ENCODE measurements at regions not wholly inside any gene's neighbourhood (a gene's known extent, or its start where the extent isn't known, plus 50 kb on each side); places are given as distances from the start of the nearest gene placed in this dataset.

DNA sequence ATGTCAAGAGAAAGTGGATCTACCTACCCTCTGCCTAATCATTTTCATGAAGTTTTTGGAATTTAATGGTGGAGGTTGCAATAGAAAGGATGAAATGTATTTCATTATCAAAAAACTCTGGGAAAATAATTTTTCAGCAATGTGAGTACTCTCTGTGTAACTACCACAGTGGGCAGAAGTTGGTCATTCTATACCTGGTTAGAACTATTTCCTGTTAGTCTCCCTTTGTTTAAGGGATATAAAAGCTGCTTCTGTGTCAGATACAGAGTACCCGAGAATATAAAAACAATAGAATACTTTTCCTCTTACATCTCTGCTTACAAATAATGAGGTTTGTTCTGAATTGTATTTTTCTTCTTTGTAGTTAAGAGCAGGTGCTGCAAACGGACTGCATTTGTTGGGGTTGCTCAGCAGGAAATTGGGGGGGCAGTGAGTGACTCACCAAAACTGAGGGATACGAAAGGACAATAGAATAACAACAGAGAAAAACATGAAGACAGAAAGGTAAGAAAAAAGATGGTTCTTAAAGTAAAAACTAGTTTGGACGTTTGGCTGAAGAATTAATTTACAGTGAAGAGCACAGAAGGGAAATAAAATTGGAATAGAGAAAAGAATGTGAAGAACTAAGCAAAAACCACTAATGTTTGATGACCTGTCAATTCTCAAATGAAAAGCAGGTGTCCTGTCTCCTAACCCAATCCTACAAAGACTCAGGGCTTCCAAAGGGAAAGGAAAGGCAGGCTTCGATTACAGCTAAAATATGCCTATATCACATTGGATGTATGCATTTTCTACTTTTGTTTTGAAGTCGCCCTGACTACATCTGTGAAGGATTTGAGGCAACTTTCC, 703.1 kb downstream of the RFPL4B start (continued):
- TF ChIP-seq, protein P1, sequence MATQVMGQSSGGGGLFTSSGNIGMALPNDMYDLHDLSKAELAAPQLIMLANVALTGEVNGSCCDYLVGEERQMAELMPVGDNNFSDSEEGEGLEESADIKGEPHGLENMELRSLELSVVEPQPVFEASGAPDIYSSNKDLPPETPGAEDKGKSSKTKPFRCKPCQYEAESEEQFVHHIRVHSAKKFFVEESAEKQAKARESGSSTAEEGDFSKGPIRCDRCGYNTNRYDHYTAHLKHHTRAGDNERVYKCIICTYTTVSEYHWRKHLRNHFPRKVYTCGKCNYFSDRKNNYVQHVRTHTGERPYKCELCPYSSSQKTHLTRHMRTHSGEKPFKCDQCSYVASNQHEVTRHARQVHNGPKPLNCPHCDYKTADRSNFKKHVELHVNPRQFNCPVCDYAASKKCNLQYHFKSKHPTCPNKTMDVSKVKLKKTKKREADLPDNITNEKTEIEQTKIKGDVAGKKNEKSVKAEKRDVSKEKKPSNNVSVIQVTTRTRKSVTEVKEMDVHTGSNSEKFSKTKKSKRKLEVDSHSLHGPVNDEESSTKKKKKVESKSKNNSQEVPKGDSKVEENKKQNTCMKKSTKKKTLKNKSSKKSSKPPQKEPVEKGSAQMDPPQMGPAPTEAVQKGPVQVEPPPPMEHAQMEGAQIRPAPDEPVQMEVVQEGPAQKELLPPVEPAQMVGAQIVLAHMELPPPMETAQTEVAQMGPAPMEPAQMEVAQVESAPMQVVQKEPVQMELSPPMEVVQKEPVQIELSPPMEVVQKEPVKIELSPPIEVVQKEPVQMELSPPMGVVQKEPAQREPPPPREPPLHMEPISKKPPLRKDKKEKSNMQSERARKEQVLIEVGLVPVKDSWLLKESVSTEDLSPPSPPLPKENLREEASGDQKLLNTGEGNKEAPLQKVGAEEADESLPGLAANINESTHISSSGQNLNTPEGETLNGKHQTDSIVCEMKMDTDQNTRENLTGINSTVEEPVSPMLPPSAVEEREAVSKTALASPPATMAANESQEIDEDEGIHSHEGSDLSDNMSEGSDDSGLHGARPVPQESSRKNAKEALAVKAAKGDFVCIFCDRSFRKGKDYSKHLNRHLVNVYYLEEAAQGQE (IDR thresholded peaks at IDR 0.05): no peak
- TF ChIP-seq HNF4G (IDR thresholded peaks at IDR 0.05): no peak
- TF ChIP-seq, protein P2, sequence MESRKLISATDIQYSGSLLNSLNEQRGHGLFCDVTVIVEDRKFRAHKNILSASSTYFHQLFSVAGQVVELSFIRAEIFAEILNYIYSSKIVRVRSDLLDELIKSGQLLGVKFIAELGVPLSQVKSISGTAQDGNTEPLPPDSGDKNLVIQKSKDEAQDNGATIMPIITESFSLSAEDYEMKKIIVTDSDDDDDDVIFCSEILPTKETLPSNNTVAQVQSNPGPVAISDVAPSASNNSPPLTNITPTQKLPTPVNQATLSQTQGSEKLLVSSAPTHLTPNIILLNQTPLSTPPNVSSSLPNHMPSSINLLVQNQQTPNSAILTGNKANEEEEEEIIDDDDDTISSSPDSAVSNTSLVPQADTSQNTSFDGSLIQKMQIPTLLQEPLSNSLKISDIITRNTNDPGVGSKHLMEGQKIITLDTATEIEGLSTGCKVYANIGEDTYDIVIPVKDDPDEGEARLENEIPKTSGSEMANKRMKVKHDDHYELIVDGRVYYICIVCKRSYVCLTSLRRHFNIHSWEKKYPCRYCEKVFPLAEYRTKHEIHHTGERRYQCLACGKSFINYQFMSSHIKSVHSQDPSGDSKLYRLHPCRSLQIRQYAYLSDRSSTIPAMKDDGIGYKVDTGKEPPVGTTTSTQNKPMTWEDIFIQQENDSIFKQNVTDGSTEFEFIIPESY (IDR thresholded peaks at IDR 0.05): no peak

DNA sequence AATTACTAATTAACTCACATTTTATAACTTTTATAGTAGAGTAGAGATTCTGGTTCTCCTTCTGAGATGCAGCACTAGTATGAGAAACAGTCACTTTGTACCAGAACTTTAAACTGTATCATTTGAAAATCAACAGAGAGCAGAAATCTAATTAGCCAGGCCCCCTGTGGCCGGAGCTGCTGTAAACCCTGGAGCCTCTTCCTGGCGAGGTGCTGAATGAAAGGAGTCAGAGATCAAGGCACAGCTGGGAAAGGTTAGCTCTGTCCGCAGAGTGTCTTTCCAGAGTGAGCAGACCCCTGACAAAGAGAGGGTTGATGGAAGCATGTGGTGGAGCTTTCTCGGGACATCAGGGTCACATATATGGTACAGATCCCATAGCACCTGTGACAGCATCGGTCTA, 703.8 kb downstream of the RFPL4B start:
- no peak for DNase-seq (ENCODE audit: low spot score)
- no peak overlapping the region for H3K27ac ChIP-seq (ENCODE audit: low read depth in 1 of 2, low read length in 2 of 2)
- H3K9ac ChIP-seq (ENCODE audit: low read depth in 1 of 2, low read length in 2 of 2): no peak overlapping the region
- no peaks in the 10 kb centered on the region for H3K9me3 ChIP-seq (ENCODE audit: control insufficient read depth in 4 of 4, low read length in 3 of 4)
- TF ChIP-seq, protein P3, sequence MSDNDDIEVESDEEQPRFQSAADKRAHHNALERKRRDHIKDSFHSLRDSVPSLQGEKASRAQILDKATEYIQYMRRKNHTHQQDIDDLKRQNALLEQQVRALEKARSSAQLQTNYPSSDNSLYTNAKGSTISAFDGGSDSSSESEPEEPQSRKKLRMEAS (IDR thresholded peaks at IDR 0.05): no peak
- TF ChIP-seq JUND (IDR thresholded peaks at IDR 0.05) (no peak), RAD21 (IDR thresholded peaks at IDR 0.05) (no peak), EGR1 (IDR thresholded peaks at IDR 0.05; ENCODE audit: low read depth in 2 of 2) (no peak), SP1 (IDR thresholded peaks at IDR 0.05) (no peak), FOXA1 (IDR thresholded peaks at IDR 0.05) (no peak), NR2F2 (IDR thresholded peaks at IDR 0.05) (no peak)
- TF ChIP-seq, protein P4, sequence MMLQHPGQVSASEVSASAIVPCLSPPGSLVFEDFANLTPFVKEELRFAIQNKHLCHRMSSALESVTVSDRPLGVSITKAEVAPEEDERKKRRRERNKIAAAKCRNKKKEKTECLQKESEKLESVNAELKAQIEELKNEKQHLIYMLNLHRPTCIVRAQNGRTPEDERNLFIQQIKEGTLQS (IDR thresholded peaks at IDR 0.05): no peak
- 66% methylated on average over 5 of the region's 5 CpGs for WGBS
- no peaks in the 10 kb centered on the region for H3K36me3 ChIP-seq (ENCODE audit: control insufficient read depth in 4 of 4, insufficient read depth in 3 of 4, low read depth in 1 of 4, low read length in 3 of 4)
- no peaks in the 10 kb centered on the region for H3K4me1 ChIP-seq (ENCODE audit: control insufficient read depth in 4 of 4, insufficient read depth in 4 of 4, low read length in 3 of 4)
- no peak overlapping the region for H3K4me3 ChIP-seq (ENCODE audit: low read depth in 1 of 3, low read length in 3 of 3)
- H3K27me3 ChIP-seq (ENCODE audit: control insufficient read depth in 4 of 4, insufficient read depth in 4 of 4, low read length in 3 of 4): no peaks in the 10 kb centered on the region

DNA sequence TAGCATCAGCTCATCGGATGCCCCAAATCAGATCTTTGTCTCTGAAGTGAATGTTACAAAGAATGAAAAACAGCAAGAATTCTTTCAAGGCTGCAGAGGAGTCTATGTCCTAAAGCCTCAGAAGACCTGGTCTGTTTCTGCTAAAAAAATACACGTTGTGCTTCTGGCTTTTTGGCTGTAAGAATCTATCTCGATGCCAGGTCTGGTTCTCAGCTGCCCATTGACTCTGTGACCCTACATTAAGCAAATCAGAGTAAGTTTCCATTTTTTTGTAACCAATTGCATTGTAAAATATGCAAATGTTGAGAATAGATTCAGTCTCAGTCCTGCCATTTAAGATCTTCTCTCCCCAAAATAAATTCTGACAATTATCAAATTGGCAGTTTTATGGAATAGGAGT, 705.4 kb downstream of the RFPL4B start:
- H3K9me3 ChIP-seq (ENCODE audit: control insufficient read depth in 4 of 4, low read length in 3 of 4): no peaks in the 10 kb centered on the region
- no peak overlapping the region for H3K4me3 ChIP-seq (ENCODE audit: low read depth in 1 of 3, low read length in 3 of 3)
- no peaks in the 10 kb centered on the region for H3K4me1 ChIP-seq (ENCODE audit: control insufficient read depth in 4 of 4, insufficient read depth in 4 of 4, low read length in 3 of 4)
- WGBS: 77% methylated on average over 3 of the region's 3 CpGs
- H3K27ac ChIP-seq (ENCODE audit: low read depth in 1 of 2, low read length in 2 of 2): no peak overlapping the region
- no peaks in the 10 kb centered on the region for H3K36me3 ChIP-seq (ENCODE audit: control insufficient read depth in 4 of 4, insufficient read depth in 3 of 4, low read depth in 1 of 4, low read length in 3 of 4)
- TF ChIP-seq HNF4A (conservative IDR thresholded peaks at IDR 0.05) (no peak), RAD21 (IDR thresholded peaks at IDR 0.05) (no peak), GABPA (IDR thresholded peaks at IDR 0.05 in 1 of 2, conservative IDR thresholded peaks at IDR 0.05 in 1 of 2) (no peak), RXRA (IDR thresholded peaks at IDR 0.05) (no peak), HNF4G (IDR thresholded peaks at IDR 0.05) (no peak)
- no peak for DNase-seq (ENCODE audit: low spot score)
- H3K27me3 ChIP-seq (ENCODE audit: control insufficient read depth in 4 of 4, insufficient read depth in 4 of 4, low read length in 3 of 4): no peaks in the 10 kb centered on the region
- H3K9ac ChIP-seq (ENCODE audit: low read depth in 1 of 2, low read length in 2 of 2): no peak overlapping the region
